ENCODE measurements at regions not wholly inside any gene's neighbourhood (a gene's known extent, or its start where the extent isn't known, plus 50 kb on each side); places are given as distances from the start of the nearest gene placed in this dataset.

GRCh38 chr7:124649397-124650014, 116.1 kb downstream of the GPR37 start (continued):
- TF ChIP-seq, protein P1, sequence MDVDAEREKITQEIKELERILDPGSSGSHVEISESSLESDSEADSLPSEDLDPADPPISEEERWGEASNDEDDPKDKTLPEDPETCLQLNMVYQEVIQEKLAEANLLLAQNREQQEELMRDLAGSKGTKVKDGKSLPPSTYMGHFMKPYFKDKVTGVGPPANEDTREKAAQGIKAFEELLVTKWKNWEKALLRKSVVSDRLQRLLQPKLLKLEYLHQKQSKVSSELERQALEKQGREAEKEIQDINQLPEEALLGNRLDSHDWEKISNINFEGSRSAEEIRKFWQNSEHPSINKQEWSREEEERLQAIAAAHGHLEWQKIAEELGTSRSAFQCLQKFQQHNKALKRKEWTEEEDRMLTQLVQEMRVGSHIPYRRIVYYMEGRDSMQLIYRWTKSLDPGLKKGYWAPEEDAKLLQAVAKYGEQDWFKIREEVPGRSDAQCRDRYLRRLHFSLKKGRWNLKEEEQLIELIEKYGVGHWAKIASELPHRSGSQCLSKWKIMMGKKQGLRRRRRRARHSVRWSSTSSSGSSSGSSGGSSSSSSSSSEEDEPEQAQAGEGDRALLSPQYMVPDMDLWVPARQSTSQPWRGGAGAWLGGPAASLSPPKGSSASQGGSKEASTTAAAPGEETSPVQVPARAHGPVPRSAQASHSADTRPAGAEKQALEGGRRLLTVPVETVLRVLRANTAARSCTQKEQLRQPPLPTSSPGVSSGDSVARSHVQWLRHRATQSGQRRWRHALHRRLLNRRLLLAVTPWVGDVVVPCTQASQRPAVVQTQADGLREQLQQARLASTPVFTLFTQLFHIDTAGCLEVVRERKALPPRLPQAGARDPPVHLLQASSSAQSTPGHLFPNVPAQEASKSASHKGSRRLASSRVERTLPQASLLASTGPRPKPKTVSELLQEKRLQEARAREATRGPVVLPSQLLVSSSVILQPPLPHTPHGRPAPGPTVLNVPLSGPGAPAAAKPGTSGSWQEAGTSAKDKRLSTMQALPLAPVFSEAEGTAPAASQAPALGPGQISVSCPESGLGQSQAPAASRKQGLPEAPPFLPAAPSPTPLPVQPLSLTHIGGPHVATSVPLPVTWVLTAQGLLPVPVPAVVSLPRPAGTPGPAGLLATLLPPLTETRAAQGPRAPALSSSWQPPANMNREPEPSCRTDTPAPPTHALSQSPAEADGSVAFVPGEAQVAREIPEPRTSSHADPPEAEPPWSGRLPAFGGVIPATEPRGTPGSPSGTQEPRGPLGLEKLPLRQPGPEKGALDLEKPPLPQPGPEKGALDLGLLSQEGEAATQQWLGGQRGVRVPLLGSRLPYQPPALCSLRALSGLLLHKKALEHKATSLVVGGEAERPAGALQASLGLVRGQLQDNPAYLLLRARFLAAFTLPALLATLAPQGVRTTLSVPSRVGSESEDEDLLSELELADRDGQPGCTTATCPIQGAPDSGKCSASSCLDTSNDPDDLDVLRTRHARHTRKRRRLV (CRISPR knock-in tag; IDR thresholded peaks at IDR 0.05) = no peak
- TF ChIP-seq DMTF1 (CRISPR knock-in tag; IDR thresholded peaks at IDR 0.05) (no peak), SNRNP70 (IDR thresholded peaks at IDR 0.05; ENCODE audit: low read depth, low read length) (no peak), CTCF (CRISPR knock-in tag; IDR thresholded peaks at IDR 0.05) (no peak), AKAP8 (CRISPR knock-in tag; IDR thresholded peaks at IDR 0.05) (no peak), ISX (CRISPR knock-in tag; conservative IDR thresholded peaks at IDR 0.05) (no peak), ADNP (CRISPR knock-in tag; IDR thresholded peaks at IDR 0.05) (no peak), NR2F2 (IDR thresholded peaks at IDR 0.05; ENCODE audit: borderline replicate concordance, low read depth) (no peak), ATF7 (IDR thresholded peaks at IDR 0.05) (no peak), ATF7 (CRISPR knock-in tag; IDR thresholded peaks at IDR 0.05) (no peak), THAP8 (CRISPR knock-in tag; IDR thresholded peaks at IDR 0.05; ENCODE audit: borderline replicate concordance) (no peak), ZNF17 (CRISPR knock-in tag; IDR thresholded peaks at IDR 0.05) (no peak), U2AF1 (optimal IDR thresholded peaks at IDR 0.05; ENCODE audit: low read depth, low read length) (no peak)
